HG02884 (cell line): ENCODE measurements at regions not wholly inside any gene's neighbourhood (a gene's known extent, or its start where the extent isn't known, plus 50 kb on each side); places are given as distances from the start of the nearest gene placed in this dataset.
A peak's percentile ranks its signal among the peaks of the same experiment; 100 is the strongest.

Experiments used
- ATAC-seq: cut with Tn5 transposase; IDR thresholded peaks from one replicate; pipeline ENCODE4 v1.9.1; 2021; ENCODE audit warnings: mild to moderate bottlenecking, moderate library complexity; ENCODE audit not compliant: unreplicated experiment

DNA sequence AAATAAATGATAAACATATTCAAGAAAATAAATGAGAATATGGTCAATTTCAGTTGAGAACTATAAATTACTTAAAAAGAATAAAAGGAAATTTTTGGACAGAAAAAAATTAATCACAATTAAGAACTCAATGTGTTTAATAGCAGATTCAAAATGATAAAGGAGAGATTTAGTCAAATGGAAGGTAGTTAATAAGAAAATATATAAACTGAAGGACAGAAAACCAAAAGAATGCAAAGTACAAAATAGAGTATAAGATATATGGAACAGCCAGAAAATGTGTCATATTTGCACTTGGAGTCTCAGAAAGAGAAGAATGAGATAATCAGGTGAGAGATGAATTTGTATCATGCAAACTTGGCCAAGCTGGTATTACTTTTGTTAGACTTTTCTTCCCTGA, 201.8 kb upstream of the ARID1B start:
- no peak for ATAC-seq

GRCh38 chr6:156564807-156565149, 212.4 kb upstream of the ARID1B start:
- no peak for ATAC-seq

- ATAC-seq, result peak; percentile 98
Observed at GRCh38 chr6:156564127-156564806, 212.9 kb upstream of the ARID1B start.

DNA sequence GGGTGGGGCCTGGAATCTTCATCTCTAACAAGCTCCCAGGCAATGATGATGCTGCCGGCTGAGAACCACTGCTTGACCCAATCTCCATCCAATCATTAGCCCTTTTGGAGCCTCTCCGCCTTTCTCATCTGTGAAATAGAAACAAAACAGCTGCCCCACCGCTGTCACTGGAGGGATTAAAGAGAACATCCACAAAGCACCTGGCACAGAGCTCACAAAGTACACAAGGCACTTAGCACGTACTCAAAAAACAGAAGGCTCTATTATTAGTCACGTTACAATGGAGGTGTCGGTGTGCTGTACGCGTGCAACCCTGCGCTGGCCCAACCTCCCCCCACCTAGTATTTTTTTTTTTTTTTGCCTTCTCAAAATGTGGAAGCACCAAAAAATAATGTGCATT, 213.5 kb upstream of the ARID1B start:
- no peak for ATAC-seq

DNA sequence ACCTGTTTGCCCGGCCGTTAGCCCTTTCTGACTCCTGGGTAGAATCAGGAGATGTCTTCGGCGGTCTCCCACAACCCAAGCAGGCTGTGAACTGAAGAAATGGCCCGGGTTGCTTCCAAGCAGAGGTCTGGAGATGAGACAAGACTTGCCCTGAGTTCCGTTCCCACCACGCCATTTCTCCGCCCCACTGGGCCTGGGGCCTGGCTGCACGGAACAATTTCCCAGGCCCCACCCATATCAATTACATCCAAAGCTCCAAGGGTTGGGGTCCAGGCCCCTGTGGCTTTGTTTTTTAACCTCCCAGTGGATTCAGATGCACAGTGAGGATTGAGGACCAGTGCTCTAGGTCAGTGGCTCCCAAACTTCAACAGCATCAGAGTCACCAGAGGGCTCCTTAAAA, 214.5 kb upstream of the ARID1B start:
- no peak for ATAC-seq

DNA sequence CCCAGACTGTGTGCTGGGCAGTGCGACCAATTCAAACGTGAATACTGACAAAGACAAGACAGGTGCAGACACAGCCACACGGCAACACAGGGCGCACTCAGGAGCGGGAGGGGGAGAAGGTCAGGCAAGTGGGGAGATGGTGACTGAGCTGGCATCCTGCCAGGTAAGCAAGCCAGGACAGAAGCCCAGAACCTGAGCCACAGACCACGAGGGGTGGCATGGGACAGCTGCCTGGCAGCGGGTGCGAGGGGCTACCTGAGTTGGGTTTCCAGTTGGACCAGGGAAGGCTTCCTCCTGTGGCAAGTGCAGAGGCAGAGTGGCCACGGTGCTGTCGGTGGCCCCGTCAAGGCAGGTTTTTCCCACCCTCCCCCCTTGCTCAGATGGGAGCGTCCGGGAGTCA, 215.2 kb upstream of the ARID1B start:
- ATAC-seq, result no peak

DNA sequence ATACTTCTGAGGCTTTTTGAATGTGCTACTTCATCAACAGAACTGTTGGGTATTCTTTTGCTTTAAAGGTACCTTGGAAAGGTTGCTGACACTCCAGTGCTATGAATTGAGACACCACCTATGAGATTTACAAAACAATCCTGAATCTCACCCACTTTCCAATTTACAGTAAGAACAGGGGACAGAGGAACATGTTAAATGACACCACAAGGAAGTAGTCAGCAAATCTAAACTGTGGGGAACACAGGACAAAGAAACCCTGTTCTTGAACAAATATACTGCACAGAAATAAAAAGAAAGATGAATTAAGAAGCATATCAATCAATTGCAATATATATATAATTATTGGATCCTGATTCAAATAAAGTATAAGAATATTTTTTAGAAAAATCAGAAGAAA, 216.7 kb upstream of the ARID1B start:
- no peak for ATAC-seq

DNA sequence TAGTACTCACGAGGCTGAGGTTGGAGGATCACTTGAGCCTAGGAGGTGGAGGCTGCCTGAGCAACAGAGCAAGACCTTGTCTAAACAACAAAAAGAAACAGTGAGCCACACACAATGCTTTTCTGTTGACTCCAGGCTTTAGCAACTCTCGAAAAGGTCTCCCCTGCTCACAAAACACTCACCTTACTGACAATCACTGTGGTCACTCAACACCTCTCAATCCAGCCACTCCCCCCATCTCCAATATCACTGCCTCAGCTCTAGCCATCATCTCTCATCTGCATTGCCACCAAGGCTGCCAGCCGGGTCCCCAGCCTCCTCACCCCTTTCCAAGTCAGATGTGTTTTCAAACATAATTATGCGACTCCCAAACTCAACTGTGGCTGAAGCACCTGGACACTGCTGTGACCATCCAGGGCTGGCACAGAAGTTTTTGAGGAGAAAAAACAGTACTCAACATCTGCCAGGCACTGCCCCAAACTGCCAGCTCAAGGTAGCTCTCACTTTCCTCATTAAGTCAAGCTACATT, 218.0 kb upstream of the ARID1B start:
- ATAC-seq, result no peak

DNA sequence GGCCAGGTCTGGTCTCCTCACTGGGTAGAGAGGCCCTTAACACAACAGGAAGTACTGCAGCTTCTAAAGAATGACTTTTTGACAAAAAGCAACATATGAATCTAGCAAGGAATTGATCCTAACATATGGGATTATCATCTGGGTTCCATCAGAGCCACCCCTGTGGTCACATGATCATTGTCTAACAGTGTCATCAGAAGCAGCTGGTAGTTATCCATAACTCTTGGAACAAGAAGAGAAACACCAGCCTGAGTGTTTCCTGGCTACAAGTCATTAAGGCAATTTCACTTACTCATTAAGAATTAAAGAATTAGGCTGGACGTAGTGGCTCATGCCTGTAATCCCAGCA, 219.3 kb upstream of the ARID1B start:
- ATAC-seq, result no peak

GRCh38 chr6:156557251-156557910, 219.8 kb upstream of the ARID1B start:
- no peak for ATAC-seq

DNA sequence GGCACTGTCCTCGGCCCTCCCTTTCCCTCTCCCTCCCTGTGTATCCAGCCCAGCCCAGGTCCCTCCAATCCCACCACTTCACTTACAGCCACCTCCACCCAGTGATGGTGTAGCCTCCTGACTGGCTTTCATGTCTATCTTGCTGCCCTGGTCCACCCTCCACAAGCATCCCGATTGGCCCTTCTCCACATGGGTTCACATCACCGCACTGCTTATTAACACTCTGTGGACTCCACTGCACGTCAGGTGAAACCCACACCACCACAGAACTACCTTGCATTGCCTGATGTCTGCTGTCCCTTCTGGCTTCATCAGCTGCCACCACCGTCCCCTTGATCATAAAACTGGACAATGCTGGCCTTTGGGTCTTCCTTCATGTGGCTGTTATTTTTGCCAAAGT, 220.4 kb upstream of the ARID1B start:
- ATAC-seq, result no peak

DNA sequence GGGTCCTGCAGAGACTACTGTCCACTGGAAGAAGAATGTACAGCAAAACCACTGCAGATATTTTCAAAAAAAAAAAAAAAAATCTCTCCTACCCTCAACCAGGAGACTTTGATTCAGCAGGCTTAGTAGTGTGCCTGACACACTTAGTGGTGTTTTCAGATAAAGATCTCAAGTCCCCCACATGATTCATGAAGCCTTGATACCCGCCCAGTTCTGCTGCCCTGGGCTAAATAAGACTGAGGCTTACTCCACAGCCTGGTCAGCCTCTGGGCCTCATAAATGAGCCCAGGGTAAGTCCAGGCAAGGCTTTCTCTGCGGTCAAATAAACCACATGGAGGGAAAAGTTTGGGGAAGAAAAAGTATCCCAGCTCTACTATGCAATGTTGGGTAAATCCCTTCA, 222.1 kb upstream of the ARID1B start:
- ATAC-seq, result no peak

DNA sequence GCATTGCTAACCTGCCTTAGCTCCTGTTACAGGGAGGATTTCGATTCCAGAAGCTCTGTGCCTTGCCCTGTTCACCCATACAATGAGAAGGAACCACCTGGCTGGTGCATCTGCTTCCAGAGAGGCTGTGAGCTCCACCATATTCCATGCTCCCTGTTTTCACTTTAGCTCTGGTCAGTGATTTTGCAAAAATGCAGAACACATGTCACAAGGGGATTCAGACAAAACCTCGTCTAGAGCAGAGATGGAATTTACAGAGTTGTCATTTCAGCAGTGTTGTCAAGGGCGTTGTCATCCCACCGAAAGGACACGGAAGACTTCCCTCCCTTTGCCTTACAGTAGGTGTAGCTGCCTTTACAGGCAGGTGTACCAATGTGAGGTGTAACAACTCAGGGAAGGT, 223.0 kb upstream of the ARID1B start:
- ATAC-seq, result no peak

DNA sequence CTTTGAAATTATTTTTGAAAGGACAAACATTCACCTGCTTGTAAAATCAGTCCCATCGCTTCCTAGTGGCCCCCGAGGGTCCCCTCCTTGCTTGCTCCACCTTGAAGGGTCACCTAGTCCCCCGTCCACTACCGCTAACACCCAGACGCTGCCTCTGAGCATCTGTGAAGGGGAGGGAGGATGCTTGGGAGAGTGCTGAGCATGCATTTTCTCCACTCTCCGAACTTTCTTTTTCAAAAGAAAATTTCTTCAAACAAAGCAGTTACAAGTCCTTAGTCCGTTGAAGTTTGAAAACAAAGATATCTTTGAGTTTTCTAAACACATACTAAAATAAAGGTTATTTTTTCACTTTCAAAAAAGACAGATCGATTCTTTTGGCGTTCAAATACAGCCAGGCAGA, 224.3 kb upstream of the ARID1B start:
- ATAC-seq, result no peak

- ATAC-seq, result no peak
Observed at GRCh38 chr6:156550949-156551348, 226.2 kb upstream of the ARID1B start.

DNA sequence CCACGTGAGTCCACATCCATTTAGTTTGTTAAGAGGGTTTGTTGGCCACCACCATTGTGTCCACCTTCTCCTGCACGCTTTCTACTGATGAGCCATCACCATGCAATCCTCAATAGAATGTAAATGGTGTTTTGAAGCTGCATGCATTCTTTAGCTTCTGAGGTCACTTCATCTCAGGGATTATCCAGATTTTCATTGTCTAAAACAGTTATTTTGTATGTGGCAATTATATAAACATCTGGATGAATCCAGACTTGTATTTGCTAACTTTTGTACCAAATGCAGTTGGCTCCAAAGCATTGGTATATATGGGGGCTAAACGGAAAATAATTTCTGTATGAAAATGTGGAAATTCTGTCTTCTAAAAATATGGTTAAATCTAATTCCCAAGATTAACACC, 231.2 kb upstream of the ARID1B start:
- no peak for ATAC-seq

DNA sequence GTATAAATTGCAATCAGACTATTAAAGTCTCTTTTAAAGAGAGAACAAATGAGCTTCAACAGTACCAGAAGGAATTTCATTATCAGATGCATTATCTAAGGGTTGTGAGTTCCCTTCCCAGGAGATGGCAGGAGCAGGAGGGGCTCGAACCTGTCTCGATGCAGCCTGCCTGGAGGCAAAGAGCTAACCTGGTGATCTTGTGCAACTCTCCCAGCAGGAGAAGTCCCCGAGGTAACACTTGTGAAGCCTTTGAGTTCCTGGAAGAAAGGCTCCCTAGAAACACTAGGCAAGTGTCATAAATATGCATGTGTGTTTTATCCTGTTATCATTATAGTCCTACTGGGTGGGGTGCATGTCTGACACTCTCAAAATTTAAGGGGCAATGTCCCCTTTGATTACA, 232.2 kb upstream of the ARID1B start:
- ATAC-seq, result no peak

GRCh38 chr6:156544046-156544445, 233.1 kb upstream of the ARID1B start:
- no peak for ATAC-seq

DNA sequence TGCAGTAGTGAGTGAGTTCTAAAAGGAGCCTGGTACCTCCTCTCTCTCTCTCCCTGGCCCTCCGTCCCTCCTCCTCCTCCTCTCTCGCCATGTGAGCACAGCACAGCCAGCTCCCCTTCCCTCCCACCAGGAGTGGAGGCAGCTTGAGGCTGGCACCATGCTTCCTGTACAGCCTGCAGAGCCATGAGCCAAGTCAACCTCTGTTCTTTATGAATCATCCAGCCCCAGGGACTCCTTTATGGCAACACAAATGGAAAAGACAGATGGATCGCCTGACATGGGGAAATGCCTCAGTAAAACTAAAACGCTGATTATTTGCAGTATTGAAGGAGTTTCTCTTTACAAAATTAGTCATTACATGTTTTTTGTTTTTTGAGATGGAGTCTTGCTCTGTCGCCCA, 233.7 kb upstream of the ARID1B start:
- no peak for ATAC-seq

GRCh38 chr6:156538875-156539660, 238.1 kb upstream of the ARID1B start:
- no peak for ATAC-seq

DNA sequence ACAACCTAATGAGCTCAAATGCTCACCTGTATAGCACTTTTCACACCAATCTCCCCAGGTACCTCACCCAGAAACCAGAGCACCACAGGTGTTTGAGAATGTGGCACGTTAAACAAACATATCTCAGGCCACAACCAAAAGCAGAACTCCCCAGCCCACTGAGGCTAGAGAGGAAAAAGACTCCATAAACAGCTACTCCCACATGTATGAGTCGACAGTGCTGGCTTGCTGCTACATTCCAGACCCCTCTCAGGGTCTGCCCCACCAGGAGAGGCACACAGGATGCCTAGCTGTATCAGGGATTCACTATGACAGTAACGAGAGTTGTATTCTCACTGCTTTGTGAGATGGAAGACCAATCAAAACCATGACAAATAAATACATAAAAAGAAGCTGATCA, 242.6 kb upstream of the ARID1B start:
- no peak for ATAC-seq

DNA sequence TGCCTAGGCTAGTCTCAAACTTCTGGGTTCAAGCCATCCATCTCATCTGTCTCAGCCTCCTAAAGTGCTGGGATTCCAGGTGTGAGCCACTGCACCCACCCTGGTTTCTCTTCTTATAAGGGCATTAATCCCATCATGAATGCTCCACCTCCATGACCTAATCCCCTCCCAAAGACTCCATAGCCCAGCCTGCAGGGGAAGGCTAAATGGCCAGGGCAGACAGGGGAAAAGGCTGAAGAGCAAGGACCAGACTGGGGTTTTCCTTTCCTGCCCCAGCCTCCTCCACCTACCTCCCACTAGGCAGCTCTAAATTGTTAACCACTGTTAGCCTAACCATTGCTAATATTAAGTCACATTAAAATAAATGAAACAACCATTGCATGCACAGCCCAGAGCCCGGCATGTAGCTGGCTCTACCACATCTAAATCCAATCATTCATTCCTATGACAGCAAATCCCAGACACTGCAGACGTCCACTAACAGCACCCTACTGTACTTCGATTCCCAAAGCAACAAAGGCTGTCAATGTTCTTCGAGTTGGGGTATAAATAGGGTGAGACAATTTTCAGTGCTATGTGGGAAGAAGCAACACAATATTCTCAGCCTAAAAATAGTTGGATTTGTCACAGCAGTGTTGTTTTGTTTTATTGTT, 243.2 kb upstream of the ARID1B start:
- no peak for ATAC-seq
